WTC11 (cell line): ENCODE measurements at regions not wholly inside any gene's neighbourhood (a gene's known extent, or its start where the extent isn't known, plus 50 kb on each side); places are given as distances from the start of the nearest gene placed in this dataset.

Experiments
- ATAC-seq: fragments of 200-7000 bp; cut with Tn5 transposase; 2 replicates; pipeline ENCODE4 v1.10.0; 2021; ENCODE audit warnings: mild to moderate bottlenecking, moderate library complexity
- CTCF ChIA-PET: fragments of 300-600 bp; sonication (Branson Sonifier 250); formaldehyde crosslinking; loops from one replicate; lab custom pipeline; 2021; ENCODE audit warnings: antibody characterized with exemption; lab: Charles Lee
- POLR2A ChIA-PET: fragments of 350-600 bp; sonication (Branson Sonifier 250); formaldehyde crosslinking; loops from one replicate; lab custom pipeline; 2021; ENCODE audit warnings: antibody characterized with exemption; lab: Charles Lee
- DNase-seq: peaks from one replicate; pipeline ENCODE4 v3.0.0; 2021; ENCODE audit warnings: low spot score
- H3K27ac Mint-ChIP-seq: 2 replicates; pipeline ENCODE4 v1.8.0; 2021; ENCODE audit warnings: mixed read lengths
- H3K27me3 Mint-ChIP-seq: 2 replicates; pipeline ENCODE4 v1.8.0; 2021; ENCODE audit warnings: low read depth, mild to moderate bottlenecking, moderate library complexity, mixed read lengths
- H3K36me3 Mint-ChIP-seq: 2 replicates; pipeline ENCODE4 v1.8.0; 2021; ENCODE audit warnings: mixed read lengths
- H3K4me1 Mint-ChIP-seq: 2 replicates; pipeline ENCODE4 v1.8.0; 2022; ENCODE audit warnings: mixed read lengths
- H3K4me3 Mint-ChIP-seq: 2 replicates; pipeline ENCODE4 v1.8.0; 2021; ENCODE audit warnings: mild to moderate bottlenecking, moderate library complexity, mixed read lengths
- H3K9me3 Mint-ChIP-seq: 2 replicates; pipeline ENCODE4 v1.8.0; 2021; ENCODE audit warnings: mixed read lengths
- ARID4B ChIP-seq: sonication (generic); formaldehyde crosslinking; IDR thresholded peaks from 2 replicates; pipeline ENCODE4 v1.8.0; 2023; ENCODE audit warnings: missing genetic modification reagents, mild to moderate bottlenecking, borderline replicate concordance
- ATF6 ChIP-seq: sonication (generic); formaldehyde crosslinking; IDR thresholded peaks from 2 replicates; pipeline ENCODE4 v1.8.1; 2023; ENCODE audit warnings: mild to moderate bottlenecking, missing genetic modification reagents
- E2F1 ChIP-seq: sonication (generic); formaldehyde crosslinking; IDR thresholded peaks from 2 replicates; pipeline ENCODE4 v1.8.0; 2022; ENCODE audit warnings: mild to moderate bottlenecking, missing genetic modification reagents
- ELF4 ChIP-seq: sonication (generic); formaldehyde crosslinking; IDR thresholded peaks from 2 replicates; pipeline ENCODE4 v1.8.1; 2022; ENCODE audit warnings: low read depth, mild to moderate bottlenecking, moderate library complexity, missing genetic modification reagents
- GABPB1 ChIP-seq: sonication (generic); formaldehyde crosslinking; IDR thresholded peaks from 2 replicates; pipeline ENCODE4 v1.8.1; 2023; ENCODE audit warnings: mild to moderate bottlenecking, missing genetic modification reagents
- GRHL2 ChIP-seq: fragments of 250-450 bp; sonication (Bioruptor Pico); IDR thresholded peaks from 2 replicates; pipeline ENCODE4 v1.8.0; 2022; ENCODE audit warnings: mild to moderate bottlenecking, moderate library complexity; ENCODE audit not compliant: insufficient replicate concordance, severe bottlenecking
- HMGXB4 ChIP-seq: sonication (generic); formaldehyde crosslinking; IDR thresholded peaks from 2 replicates; pipeline ENCODE4 v1.8.1; 2023; ENCODE audit warnings: mild to moderate bottlenecking, moderate library complexity, missing genetic modification reagents
- KAT7 ChIP-seq: sonication (generic); formaldehyde crosslinking; IDR thresholded peaks from 2 replicates; pipeline ENCODE4 v1.8.1; 2023; ENCODE audit warnings: missing genetic modification reagents, mild to moderate bottlenecking, borderline replicate concordance
- MYBL2 ChIP-seq: sonication (generic); formaldehyde crosslinking; IDR thresholded peaks from 2 replicates; pipeline ENCODE4 v1.8.1; 2023; ENCODE audit warnings: mild to moderate bottlenecking, moderate library complexity, missing genetic modification reagents
- NR2C2 ChIP-seq: sonication (generic); formaldehyde crosslinking; IDR thresholded peaks from 2 replicates; pipeline ENCODE4 v1.8.0; 2022; ENCODE audit warnings: mild to moderate bottlenecking, missing genetic modification reagents
- NR3C1 ChIP-seq: sonication (generic); formaldehyde crosslinking; conservative IDR thresholded peaks from 2 replicates; pipeline ENCODE4 v1.8.1; 2023; ENCODE audit warnings: low read depth, mild to moderate bottlenecking, missing genetic modification reagents
- ZNF263 ChIP-seq: sonication (generic); formaldehyde crosslinking; IDR thresholded peaks from 2 replicates; pipeline ENCODE4 v1.8.1; 2022; ENCODE audit warnings: low read depth, mild to moderate bottlenecking, moderate library complexity, missing genetic modification reagents
- ZNF532 ChIP-seq: fragments of 250-450 bp; sonication (Bioruptor Pico); IDR thresholded peaks from 2 replicates; pipeline ENCODE4 v1.9.0; 2021; ENCODE audit warnings: mild to moderate bottlenecking, borderline replicate concordance
- ZSCAN18 ChIP-seq: fragments of 250-450 bp; sonication (Bioruptor Pico); IDR thresholded peaks from 2 replicates; pipeline ENCODE4 v2.1.2; 2022; ENCODE audit warnings: mild to moderate bottlenecking, moderate library complexity

GRCh38 chr6:91164105-91164504 is 577.2 kb upstream of the MAP3K7 start:
- TF ChIP-seq ELF4 (no peak), ZNF532 (CRISPR knock-in tag) (no peak), MYBL2 (no peak), ARID4B (no peak), NR3C1 (no peak), GABPB1 (CRISPR knock-in tag) (no peak), HMGXB4 (no peak), ZNF263 (no peak), ZSCAN18 (CRISPR knock-in tag) (no peak)
- H3K4me3 Mint-ChIP-seq, result no peak overlapping the region
- DNase-seq (no peak), ATAC-seq (no peak)
- H3K27me3 Mint-ChIP-seq, result no peaks in the 10 kb centered on the region
- POLR2A ChIA-PET, result no interaction called here
- H3K36me3 Mint-ChIP-seq, result no peaks in the 10 kb centered on the region
- CTCF ChIA-PET, result no interaction called here
- H3K9me3 Mint-ChIP-seq, result no peaks in the 10 kb centered on the region
- H3K4me1 Mint-ChIP-seq, result peaks cover 11% of the 10 kb centered on the region
- no peak overlapping the region for H3K27ac Mint-ChIP-seq

- no peak overlapping the region for H3K4me3 Mint-ChIP-seq
- ChIA-PET CTCF (interaction anchor here (0.6 to 0.8 kb wide), 2 partner anchors 115 to 177 kb away, joined by 3 read pairs; no protein-coding TSS in a partner anchor), POLR2A (no interaction called here)
- H3K4me1 Mint-ChIP-seq, result peaks cover 22% of the 10 kb centered on the region
- no peaks in the 10 kb centered on the region for H3K27me3 Mint-ChIP-seq
- ATAC-seq, result no peak
- TF ChIP-seq ATF6 (CRISPR knock-in tag) (no peak), HMGXB4 (no peak), GRHL2 (CRISPR knock-in tag) (no peak), KAT7 (CRISPR knock-in tag) (no peak), NR2C2 (CRISPR knock-in tag) (no peak), MYBL2 (no peak), E2F1 (no peak)
- TF ChIP-seq, all 79 proteins: peak for 0
- H3K9me3 Mint-ChIP-seq, result no peaks in the 10 kb centered on the region
- H3K36me3 Mint-ChIP-seq, result no peaks in the 10 kb centered on the region
- no peak overlapping the region for H3K27ac Mint-ChIP-seq
- DNase-seq, result no peak
Measured at GRCh38 chr6:91161246-91161645, 574.4 kb upstream of the MAP3K7 start.
